HG02642 (cell line): ENCODE measurements at regions not wholly inside any gene's neighbourhood (a gene's known extent, or its start where the extent isn't known, plus 50 kb on each side); places are given as distances from the start of the nearest gene placed in this dataset.
"Not testable (repeated sequence)": the region's sequence is repeated elsewhere in the genome, so short reads cannot be mapped to it uniquely, and the experiment has no call there.

ENCODE experiments used
- ATAC-seq: cut with Tn5 transposase; IDR thresholded peaks from one replicate; pipeline ENCODE4 v1.9.1; 2021; ENCODE audit warnings: mild to moderate bottlenecking; ENCODE audit not compliant: unreplicated experiment, poor library complexity

GRCh38 chr15:46079046-46079445 is 444.2 kb downstream of the SQOR start:
- ATAC-seq: no peak

GRCh38 chr15:46080016-46080415 is 445.2 kb downstream of the SQOR start:
- no peak for ATAC-seq

- ATAC-seq: no peak
Observed at GRCh38 chr15:46088486-46089445, 453.9 kb downstream of the SQOR start.

- no peak for ATAC-seq
Observed at GRCh38 chr15:46089467-46089935, 454.7 kb downstream of the SQOR start.

GRCh38 chr15:46091860-46092450 is 457.1 kb downstream of the SQOR start:
- no peak for ATAC-seq

- ATAC-seq: not testable (repeated sequence)
Observed at GRCh38 chr15:46098006-46098405, 463.2 kb downstream of the SQOR start.

- no peak for ATAC-seq
Observed at GRCh38 chr15:46110755-46111154, 475.9 kb downstream of the SQOR start.

GRCh38 chr15:46111730-46112129 is 476.9 kb downstream of the SQOR start:
- ATAC-seq: no peak

- no peak for ATAC-seq
Observed at GRCh38 chr15:46117071-46117470, 482.2 kb downstream of the SQOR start.

GRCh38 chr15:46120713-46121112 is 485.9 kb downstream of the SQOR start:
- no peak for ATAC-seq

- ATAC-seq: no peak
Observed at GRCh38 chr15:46121441-46121840, 486.6 kb downstream of the SQOR start.

GRCh38 chr15:46126581-46126980 is 491.8 kb downstream of the SQOR start:
- no peak for ATAC-seq

GRCh38 chr15:46127361-46127874 is 492.6 kb downstream of the SQOR start:
- no peak for ATAC-seq

- ATAC-seq: no peak
Observed at GRCh38 chr15:46129145-46129544, 494.3 kb downstream of the SQOR start.

GRCh38 chr15:46131876-46132275 is 497.0 kb downstream of the SQOR start:
- ATAC-seq: no peak

- no peak for ATAC-seq
Observed at GRCh38 chr15:46137443-46137842, 502.6 kb downstream of the SQOR start.

- no peak for ATAC-seq
Observed at GRCh38 chr15:46146002-46146401, 511.2 kb downstream of the SQOR start.

GRCh38 chr15:46146915-46147314 is 512.1 kb downstream of the SQOR start:
- ATAC-seq: no peak

GRCh38 chr15:46151786-46152185 is 517.0 kb downstream of the SQOR start:
- ATAC-seq: no peak

- ATAC-seq: no peak
Observed at GRCh38 chr15:46166750-46167149, 531.9 kb downstream of the SQOR start.

GRCh38 chr15:46170326-46170725 is 535.5 kb downstream of the SQOR start:
- no peak for ATAC-seq
